DMS153 treated with DMSO at 0.1 percent for 48 hours (cell line): ENCODE measurements at regions not wholly inside any gene's neighbourhood (a gene's known extent, or its start where the extent isn't known, plus 50 kb on each side); places are given as distances from the start of the nearest gene placed in this dataset.

Experiments
- DNase-seq: peaks from one replicate; lab custom pipeline; 2025; ENCODE audit not compliant: unreplicated experiment; lab: John Stamatoyannopoulos, UW

GRCh38 chr4:1512738-1513660 lies 106.8 kb upstream of the NKX1-1 start:
- DNase-seq: no peak

DNA sequence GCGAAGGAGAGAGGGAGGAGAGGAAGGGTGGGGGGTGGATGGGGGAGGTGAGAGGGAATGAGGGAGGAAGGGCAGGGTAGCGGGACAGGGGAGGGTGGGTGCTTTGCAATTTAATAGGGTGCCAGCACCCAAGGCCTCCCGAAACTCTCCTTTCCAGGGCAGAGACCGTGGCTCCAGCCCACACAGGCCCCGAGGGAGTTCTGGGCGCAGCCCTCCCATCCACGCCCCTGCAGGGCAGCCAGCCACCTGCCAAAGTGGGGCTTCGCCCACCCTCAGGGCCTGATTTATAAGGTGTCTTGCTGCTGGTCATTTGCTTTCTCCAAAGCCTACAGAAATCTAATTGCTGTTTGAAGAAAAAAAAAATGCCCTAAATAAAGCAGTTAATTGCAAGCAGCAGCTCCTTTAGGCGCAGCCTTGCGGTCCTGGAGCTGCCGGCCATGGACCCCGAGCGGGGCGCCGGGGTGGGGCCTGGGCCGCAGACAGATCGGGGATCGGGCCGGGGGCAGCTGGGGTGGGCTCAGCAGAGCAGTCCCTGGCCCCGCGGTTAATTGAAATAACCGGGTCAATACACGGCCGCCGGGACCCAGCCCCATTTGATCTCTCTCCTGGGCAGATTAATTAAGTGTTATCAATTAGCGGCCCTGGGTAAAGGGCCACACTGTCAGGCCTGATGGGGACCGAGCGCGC lies 106.0 kb upstream of the NKX1-1 start:
- DNase-seq: no peak

DNA sequence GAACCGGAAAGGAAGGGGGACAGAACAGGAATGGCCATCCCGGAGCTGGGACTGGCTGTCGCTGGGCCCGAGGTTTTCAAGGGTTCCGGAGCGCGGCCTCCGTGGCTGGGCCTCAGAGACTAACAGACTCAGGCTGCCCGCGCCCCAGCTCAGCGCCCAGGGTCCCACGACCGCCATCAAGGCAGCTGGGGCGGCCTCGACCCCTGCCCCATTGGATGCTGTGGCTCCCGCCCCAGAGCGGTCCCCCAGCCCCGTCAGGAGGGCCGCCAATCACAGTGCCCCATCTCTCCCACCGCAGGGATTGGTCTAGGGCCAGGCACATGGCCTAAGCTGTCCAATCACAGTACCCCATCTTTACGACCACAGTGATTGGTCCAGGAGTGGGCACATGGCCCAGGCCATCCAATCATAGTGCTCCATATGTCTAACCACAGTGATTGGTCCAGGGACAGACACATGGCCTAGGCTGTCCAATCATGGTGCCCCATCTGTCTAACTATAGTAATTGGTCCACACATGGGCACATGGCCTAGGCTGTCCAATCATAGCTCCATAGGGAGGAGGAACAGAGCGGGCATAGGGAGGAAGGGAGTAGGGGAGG lies 105.3 kb upstream of the NKX1-1 start:
- no peak for DNase-seq

- DNase-seq: no peak
Measured at GRCh38 chr4:1510931-1511330, 104.7 kb upstream of the NKX1-1 start.

DNA sequence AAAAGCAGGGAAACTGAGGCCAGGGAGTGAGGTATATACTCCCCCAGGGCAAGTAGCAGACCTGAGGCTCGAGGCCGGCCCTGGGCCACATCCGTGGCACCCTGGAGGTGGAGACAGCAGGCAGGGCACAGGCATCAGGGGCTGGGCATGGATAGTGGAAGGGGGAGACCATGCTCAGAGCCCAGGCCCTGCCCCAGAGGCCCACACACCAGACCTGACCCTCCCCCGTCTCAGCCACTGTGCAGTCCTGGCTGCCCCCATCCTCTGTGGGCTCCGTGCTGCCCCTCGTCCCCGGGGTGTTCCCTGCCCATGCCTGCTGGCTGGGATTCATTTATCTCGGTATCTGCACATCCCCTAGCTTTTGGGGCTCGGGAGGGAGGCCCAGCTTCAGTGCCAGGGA lies 103.1 kb upstream of the NKX1-1 start:
- no peak for DNase-seq

GRCh38 chr4:1508161-1509160 lies 102.2 kb upstream of the NKX1-1 start:
- no peak for DNase-seq

DNA sequence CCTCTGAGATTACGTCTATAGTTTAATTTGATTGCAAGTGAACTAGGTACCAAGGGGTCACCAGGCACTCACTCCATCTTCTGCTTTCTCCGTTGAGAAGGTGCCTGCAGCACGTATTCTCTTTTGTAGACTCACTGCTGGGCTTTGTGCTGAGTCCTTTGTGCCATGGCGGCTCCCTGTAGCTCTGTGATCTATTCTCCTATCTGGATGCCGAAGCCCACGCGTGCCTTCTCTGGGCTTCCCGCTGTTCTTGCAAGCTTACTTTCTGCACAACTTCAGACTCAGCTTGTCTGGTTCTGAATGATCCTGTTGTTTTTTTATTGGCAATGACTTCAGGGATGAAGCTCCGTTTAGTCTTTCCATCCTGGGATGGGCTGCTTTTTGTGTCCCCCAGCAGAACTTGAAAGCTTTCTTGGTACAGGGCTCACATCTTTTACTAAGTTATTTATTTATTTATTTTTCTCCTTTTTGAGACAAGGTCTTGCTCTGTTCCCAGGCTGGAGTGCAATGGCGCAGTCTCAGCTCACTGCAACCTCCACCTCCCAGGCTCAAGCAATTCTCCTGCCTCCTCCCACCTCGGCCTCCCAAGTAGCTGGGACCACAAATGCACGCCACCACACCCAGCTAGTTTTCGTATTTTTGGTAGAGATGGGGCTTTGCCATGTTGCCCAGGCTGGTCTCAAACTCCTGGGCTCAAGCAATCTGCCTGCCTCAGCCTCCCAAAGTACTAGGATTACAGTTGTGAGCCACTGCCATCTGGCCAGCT lies 100.9 kb upstream of the NKX1-1 start:
- no peak for DNase-seq

- no peak for DNase-seq
Measured at GRCh38 chr4:1505511-1506460, 99.5 kb upstream of the NKX1-1 start.

- DNase-seq: no peak
Measured at GRCh38 chr4:1504595-1505500, 98.6 kb upstream of the NKX1-1 start.

GRCh38 chr4:1503583-1504471 lies 97.6 kb upstream of the NKX1-1 start:
- no peak for DNase-seq

GRCh38 chr4:1502976-1503375 lies 96.7 kb upstream of the NKX1-1 start:
- no peak for DNase-seq

- DNase-seq: no peak
Measured at GRCh38 chr4:1502501-1502886, 96.3 kb upstream of the NKX1-1 start.

DNA sequence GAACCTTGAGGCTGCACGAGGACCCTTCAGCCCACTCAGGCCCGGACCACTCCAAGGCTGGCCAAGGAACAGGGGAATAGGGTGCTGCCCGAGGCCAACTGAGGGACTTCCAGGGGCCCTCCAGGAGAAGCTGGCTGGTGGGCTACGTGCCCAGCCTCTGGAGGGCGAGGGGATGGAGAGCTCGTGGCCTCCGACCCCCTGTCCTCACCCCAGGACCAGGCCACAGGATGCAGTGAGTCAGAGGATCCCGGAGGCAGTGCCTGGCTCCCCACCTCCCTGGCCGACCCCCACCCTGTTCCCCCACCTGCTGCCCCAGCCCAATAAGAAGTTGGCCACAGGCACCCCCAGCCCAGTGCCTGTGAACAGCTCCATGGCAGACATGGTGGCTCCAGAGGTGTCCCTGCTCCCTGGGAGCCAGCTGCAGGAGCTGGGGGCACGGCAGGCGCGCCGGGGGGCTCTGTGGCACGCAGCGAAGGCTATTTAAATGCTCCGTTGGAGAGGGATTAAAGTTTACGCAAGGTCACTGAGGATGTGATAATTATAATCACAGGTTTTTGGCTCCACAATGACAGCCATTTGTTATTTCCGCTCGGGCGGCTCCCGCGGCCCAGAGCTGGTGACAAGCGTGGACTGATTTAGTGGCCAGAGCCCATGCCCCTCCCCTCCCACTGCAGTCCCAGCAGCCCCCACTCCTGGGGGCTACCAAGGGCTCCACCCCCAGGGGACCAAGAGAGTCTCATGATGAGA lies 95.7 kb upstream of the NKX1-1 start:
- no peak for DNase-seq

DNA sequence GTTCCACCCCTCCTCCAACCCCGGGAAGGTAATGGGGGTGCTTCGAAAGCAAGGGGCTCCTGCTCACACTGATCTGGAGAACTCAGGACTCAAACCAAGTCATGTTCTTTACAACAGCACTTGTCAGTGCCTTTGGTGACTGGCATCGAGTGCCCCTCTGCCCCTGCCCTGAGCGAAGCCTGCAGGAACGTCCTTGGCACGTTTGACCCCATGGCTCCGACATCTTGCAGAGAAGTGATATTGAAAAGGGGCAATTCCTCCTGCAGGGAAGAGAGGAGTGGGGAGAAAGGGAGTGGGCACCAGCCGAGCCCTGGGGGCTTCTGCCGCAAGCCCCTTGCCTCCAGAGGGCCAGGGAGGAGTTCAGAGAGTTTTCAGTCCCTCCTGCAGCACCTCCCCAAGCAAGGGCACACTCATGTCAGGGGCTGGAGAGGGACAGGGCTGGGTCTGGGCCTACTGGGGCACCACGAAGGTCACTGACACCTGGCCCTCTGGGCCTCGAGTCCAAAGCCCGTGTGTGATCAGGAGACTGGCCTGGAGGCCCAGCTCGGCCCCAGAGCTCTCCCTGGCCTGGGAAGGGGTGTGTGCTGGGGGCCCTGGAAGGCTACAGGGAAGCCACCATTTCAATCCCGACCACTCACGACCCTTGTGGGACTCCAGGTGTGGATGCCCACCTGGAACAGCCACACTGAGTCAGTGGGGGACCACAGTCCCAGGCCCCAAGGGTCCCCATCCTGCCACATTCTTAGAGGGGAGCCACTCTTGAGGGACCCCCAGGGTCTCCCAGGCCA lies 94.9 kb upstream of the NKX1-1 start:
- no peak for DNase-seq

GRCh38 chr4:1500231-1500965 lies 94.2 kb upstream of the NKX1-1 start:
- DNase-seq: no peak
